Amygdala (tissue), 56 donors: ENCODE measurements at regions not wholly inside any gene's neighbourhood (a gene's known extent, or its start where the extent isn't known, plus 50 kb on each side); places are given as distances from the start of the nearest gene placed in this dataset.

Experiments
- DNase-seq, 56 donors: peaks; one replicate each; lab custom pipeline; 2025; lab: John Stamatoyannopoulos, UW

DNA sequence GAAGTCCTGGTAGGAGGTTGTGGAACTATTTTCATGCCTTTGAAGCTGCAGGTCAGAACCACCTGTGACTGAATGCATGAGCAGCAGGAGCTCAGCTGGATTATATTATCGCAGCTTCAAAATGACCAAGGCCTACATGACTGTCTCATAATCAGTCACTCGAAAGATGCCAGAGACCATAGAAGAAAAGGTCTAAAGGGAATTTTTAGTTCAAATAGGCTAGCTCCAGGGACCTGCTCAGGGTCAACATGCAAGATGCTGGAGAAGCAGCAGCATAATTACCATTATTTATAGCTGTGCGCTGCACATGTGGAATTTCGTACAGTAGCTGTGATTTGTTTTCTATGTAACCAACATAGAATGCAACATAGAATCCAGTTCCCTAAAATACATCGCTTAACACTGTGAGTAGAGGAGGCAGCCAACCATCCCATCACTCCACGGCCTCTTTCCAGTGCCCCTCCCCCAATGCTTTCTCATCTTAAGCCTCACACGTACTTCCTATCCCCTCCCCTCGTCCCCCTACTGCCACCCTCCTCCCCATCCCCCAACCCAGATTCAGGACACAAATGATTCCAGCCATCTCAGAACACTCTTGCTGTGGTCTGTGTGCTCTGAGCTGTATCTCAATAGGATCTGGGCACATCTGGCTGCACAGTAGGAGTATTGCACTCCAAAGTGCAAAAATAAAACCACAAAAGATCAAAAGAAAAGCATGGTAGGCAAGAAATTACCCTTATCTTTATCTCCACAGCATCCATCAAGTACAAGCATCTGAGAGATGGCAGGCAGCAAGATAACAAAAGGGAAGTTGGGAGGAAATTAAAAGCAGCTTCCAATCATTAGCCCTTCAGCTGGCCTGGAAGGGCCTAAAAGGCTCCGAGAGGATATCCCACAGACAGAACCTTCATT is 352.8 kb upstream of the SEMA6D start:
- DNase-seq = no peak

DNA sequence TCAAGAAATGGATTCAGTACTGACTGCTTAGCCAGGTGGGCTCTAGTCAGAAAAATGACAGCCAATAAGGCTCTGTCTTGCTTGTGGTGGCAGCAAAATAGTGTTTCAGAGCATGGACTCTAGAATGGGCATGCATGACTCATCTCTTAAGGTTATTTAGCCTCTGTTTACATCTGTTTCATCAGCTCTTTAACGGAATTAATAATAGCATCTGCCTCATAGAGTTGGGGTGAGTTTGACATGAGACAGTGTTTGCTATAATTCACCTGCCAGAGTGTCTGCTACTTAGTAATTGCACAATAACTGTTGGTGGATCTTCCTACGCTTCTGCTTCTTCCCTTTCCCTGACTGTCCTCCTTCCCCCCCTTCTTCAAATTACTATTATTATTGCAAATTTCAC is 350.4 kb upstream of the SEMA6D start:
- DNase-seq = no peak

DNA sequence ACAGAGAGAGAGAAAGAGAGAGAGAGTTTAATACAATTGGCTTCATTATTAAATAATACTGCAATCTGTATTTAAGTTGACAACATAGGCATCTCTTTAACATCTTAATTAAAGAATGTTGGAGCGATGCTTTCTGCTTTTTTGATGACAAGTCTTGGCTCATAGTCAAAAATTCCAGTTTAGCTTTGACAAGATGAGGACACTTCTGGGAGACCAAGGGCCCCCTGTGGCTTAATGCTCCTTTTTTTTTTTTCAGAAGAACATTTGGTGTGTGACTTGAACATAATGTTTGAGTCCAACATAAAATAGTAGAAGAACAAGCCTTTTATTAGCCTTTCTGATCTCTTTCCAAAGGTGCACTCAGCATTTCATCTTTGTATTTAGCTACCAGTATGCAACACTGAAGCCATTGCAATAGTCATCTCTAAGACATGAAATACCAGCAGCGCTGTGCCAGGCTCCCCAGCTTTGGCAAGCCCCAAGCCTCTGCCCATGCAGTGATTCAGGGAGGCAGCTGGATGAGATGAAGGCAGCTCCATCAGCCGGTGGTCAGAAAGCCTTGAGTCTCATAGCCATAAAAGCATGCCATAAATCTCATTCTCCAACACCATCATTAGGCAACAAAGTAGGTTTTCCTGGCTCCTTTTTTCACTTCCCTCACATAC is 349.4 kb upstream of the SEMA6D start:
- DNase-seq = no peak

DNA sequence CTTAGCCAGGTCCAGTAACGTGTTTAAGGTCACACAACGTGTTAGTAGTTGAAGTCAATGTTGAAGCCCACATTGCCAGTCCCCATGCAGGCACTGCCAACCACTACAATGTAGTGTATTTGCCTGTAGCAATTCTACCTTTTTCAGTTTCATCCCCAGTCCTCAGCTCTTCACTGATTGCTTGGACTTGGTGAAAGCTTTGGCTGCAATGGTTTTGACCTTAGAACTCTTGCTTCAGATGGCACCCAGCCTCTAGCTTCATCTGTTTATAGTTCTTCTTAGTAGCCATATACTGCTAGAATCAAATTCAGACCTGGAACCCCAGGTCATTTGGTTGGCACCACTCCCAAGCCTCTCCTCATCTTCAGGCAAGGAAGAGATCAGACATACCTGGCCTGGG is 345.4 kb upstream of the SEMA6D start:
- no peak for DNase-seq

DNA sequence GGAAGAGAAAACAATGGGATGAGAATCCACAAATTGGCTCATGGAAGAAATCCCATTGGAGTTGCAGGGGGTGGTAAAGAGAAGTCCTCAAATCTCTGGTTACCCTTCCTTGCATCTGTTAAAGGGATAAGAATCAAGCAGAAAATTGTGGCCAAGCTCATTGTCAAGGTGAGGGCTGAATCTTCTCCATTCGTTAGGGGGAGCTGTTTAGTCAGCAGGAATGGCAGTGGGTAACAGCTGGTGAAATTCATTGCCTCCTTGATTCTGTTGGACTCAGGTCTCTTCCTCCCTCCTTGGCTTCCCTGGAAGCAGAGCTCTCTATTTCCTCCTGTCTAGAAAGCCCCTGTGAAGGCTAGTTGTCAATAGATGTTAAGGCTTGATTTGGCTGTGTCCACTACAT is 343.1 kb upstream of the SEMA6D start:
- no peak for DNase-seq

DNA sequence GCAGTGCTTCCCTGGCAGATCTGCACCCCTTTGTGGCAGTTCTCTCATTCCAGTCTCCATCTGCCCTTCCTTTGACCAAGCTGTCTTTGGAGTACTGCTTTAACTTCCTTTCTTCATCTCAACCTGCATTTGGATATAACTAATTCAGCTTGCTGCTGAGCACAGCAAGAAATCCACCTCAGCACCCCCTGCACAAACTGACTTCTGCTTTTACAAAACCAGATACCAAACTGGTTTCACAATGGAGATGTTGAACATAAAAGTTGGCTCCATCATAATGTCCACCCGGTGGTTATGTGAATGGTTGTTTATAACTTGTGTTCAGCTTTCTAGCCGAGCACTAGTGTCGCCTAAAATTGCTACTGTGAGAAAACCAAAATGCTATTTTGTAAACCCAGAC is 341.1 kb upstream of the SEMA6D start:
- no peak for DNase-seq

DNA sequence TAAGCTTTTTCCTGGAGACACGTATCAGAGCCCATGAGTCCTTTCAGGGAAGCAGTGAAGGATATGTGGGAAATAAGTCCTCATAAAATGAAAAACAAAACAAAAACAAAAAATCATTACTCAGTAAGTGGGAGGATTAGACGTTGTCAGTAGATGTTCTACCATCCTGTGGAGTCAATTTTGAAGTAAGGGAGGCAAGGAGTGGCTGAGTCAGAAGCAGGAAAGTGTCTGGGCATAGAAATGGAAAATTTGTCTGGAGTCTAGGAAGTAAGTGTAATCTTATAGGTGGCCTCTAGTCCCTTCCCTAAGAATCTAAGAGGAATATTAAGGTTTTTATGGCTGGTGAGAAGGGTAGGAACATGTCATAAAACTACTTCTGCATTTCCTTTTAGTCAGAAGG is 339.8 kb upstream of the SEMA6D start:
- no peak for DNase-seq

DNA sequence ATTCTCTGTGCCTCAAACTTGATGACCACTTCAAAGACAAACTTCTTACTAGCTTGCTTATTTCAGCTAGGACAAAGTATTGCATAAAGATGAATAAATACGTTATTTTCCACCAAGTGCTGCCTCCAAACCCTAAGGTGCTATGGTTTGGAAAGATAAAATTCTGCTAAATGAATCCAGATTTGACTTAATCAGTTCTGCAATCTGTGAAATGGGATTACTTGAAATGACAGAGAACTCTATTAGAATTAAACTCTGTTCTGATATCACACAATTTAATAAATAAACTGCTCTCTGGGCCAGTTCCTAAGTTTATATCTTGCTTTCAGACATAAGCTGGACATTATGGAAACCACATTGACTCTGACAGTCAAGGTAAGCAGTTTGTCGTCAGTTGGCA is 338.8 kb upstream of the SEMA6D start:
- DNase-seq = no peak

DNA sequence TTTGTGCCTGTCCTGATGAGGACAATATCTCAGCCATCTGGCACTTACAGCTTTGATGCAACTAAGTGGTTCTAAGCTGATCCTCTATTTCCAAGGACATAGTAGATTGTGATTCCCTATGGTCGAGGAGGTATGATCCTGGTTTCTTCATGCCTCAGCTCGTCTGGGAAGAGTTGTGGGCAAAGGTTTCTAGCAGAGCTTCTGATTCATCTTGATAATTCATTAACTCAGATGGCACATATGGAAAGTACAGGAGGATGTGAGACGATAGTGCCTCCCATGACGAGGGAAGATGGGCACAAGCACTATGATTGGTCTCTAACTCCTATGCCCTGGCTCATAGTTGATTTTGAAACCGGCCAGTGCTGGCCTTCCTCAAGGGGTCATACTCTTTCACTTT is 334.2 kb upstream of the SEMA6D start:
- DNase-seq = no peak

DNA sequence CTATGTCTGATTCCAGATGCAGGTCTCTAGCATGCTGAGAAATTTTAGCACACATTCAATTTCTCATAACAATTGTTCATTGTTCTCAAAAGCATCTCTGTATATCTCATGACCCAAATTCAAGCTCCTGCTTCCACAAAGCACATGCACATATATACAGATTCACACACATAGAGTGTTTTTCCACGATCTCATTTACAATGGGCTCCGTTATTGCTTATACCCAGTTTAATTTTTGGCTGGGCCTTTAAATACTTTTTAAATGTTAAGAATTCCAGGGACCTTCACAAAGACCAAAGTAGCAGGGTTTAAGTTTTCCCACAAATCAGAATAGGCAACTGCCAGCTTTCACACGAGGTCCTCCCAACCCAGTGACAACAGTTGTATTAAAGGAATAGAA is 333.5 kb upstream of the SEMA6D start:
- DNase-seq = no peak

DNA sequence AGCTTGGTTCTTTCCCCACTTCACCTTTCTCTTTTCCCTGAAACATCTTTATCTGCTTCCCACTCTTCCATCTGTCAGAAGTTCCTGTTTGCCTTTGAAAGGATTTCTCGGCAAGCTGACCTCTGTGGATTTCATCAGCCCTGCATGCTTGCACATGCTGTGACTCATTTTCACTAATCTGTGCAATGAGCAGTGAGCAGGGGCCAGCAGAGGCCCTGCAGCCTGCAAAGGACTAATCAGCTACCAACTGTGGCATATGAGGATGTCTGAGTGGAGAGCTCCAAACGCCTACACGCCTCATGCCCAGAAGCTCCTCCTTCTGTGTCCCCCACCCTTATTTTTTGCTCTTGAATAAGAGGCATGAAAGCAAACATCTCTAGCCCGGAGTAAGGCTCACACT is 333.0 kb upstream of the SEMA6D start:
- DNase-seq = peak in 21 of 56 donors; percentile 1 to 54 (median 8)

DNA sequence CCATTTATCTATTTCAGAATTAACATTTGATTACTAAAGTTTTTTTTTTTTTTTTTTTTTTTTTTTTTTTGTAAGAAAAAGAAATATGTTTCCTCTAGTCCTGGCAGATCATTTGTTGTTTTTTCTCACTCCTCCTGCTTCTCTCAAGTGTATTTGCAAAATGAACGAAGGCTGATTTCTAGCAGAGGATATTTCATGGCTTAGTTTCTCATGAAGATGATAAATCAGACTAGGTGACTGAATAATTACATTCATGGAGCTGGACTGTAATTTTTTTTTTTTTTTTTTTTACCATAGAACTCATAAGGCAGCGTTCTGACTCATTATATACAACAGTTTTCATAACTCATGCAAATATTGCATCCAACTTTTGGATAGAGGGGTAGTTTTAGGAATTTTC is 332.5 kb upstream of the SEMA6D start:
- no peak for DNase-seq

DNA sequence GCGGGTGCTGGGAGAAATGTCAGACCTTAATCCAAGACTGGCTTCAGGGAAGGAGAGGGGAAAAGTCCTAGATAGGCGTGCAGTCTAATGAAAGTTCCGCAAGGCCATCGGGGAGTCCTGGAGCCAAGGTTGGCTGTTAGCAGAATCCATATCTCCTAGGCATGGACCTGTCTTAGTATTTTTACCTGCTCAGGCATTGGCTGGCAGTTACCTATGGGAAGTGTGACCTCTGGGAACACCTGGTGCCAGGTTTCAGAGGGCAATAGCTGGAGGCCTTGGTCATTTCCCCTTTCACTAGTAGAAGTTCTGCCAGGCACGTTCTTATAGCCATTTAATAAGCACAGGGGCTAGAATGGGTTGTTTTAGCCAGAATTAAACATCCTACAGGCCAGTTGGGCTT is 330.8 kb upstream of the SEMA6D start:
- DNase-seq = no peak

DNA sequence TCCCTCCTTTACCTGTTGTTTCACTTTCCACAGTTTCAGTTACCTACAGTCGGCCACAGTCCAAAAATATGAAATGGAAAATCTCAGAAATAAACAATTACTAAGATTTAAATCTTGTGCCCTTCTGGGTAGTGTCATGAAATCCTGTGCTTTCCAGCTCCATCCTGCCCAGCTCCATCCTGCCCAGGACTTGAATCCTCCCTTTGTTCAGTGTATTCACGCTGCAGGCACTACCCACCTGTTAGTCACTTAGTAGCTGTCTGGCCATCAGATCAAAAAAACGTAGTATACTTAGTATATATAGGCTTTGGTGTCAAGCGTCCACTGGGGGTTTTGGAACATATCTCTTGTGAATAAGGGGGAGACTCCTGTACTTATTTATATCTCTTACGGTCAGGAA is 329.0 kb upstream of the SEMA6D start:
- no peak for DNase-seq

DNA sequence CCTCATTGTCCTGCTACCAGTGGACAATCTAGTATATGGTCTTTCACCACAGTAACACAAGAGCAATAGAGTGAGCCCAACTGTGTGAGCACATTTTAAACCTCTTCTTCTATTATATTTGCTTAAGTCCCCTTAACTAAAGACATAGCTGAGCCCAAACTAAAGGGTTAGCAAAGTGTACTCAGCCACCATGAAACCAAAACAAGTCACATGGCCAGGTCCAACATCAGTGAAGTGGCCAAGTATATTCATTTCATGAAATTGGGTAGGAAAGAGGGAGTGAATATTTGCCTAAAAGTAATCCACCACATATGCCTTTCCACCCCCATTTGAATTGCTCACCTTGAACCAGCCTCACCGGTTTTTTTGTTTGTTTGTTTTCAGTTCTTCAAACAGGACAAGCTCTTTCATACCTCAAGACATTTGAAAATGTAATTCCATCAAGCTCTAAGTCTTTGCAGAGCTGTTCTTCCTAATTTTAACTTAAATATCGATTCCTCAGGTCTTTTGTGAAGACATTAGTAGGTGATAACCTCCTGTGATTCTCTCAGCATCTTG is 327.0 kb upstream of the SEMA6D start:
- DNase-seq = no peak

DNA sequence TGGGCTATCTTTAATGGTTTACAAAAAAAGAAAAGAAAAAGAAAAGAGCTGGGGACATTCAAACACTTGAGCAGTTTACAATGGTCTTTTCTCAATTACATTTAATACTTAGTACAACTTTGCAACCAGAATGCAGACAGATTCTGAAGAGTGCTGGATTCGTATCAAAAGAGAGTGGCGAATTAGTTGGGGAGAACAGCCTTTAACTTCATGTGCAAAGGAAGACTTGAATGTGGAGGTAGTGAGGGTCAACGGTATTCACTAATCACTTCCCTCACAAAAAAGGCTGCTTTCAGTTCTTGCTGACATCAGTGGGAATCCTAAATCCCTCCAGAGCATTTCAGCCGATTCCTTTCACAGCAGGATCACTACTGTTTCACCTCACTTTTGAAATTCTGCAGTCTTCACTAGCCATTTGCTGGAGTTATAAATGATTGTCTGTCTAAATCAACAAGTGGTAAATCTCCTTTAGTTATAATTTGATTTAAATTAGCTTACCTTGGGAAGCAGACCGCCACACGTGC is 323.0 kb upstream of the SEMA6D start:
- no peak for DNase-seq

DNA sequence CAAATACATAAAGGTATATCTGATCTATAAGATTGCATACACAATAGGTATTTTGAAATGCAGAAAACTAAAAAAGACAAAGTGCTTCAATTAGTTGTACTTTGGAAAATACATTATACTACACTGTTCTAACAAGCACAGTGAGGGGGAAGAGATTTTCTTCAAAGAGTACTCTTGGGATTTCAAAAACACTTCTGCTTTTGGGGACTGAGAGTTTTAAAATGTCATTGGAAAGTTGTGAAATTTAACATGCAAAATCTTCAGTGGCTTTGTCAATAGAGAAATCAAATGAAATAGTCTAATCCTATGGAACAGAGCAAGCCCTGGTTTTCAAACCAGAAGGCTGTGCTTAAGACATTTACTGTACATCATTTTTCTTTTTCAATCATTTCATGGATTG is 322.2 kb upstream of the SEMA6D start:
- no peak for DNase-seq

DNA sequence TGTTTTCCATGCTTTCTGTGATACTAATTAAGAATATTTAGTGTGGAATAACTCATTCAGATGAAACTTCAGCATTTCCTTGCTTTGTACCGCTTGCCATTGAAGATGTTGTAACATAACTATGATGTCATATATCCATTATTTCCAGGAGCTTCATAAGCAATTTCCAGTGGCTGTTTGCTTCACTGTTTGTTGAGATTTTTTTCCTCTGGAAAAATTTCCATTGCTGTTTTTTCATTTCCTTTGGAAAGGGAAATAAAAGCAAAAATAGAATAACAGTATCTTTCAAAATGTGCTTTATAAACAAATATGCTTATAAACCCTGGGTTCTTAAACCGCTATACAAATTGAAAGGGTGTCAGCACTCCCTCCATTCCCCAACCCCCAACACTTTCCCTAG is 319.6 kb upstream of the SEMA6D start:
- no peak for DNase-seq

DNA sequence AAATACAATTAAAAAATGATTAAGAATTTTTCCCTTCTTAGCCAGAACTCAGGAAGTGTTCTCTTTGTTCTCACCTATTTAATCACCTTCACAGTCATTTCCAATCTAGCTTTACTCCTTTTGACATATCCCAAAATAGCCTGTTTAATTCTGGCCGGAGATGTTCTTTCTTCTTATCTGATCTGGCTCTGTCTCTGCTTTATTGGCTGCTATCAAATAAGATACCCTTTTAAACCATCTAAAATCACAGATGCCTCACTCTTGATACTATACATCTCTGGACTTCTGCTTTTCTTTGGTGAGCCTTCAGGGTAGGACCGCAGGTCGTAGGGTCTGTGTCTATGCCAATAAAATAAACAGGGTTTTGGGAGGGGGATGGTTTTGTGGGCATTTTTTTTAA is 319.2 kb upstream of the SEMA6D start:
- no peak for DNase-seq

DNA sequence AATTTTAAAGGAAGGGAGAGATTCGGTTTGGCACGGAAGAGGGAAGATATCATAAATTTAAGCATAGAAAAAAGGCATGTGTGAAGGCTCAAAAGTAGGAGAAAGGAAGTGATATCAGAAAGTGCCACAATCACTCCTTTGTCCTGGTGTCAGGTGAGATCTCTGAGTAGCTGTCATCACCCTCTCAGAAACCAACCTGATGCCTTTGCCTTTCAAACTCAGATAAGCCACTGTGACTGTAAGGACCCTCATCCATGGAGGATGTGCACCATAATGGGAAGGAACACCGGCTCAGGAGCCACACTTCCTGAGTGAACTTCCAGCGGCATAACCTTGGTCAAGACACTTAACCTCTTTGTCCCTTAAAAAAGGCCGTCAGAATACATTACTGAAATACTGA is 318.7 kb upstream of the SEMA6D start:
- no peak for DNase-seq

DNA sequence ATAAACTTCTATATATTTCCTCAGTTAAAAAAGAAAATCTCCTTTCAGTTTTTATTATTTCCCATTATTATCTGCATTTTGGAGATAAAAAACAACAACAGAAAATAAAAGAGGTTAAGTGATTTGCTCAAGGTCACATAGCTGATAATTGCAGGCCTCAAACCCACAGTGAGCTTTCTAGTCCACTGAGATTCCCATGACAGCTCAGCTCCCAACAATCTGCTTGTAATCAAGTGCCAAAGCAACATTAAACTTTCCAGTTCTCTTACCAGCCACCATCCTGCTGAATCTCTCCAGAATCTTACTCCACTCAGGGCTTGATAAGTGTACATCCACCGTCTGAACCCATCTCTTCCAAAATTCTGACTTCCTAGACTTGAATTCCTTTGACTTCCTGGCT is 318.2 kb upstream of the SEMA6D start:
- DNase-seq = no peak

DNA sequence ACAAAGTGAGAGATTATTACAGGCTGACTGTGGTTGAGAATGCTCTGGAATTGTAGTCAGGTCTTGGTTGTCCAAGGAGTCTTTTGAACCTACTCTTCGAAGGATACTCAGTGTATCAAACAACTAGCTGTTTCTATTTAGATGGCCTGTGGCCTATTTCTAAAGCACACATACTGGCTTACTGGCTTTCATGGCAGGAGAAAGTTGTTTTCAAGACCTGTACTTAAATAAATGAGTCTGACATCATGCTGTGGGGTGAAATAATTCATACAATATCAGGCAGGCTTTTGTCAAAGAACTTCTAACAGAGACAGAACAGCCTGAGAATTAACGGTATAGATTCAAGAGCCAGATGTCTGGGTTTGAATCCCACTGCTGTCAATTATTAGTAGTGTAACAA is 316.7 kb upstream of the SEMA6D start:
- no peak for DNase-seq
